ENCODE measurements at regions not wholly inside any gene's neighbourhood (a gene's known extent, or its start where the extent isn't known, plus 50 kb on each side); places are given as distances from the start of the nearest gene placed in this dataset.

GRCh38 chrX:42934020-42934726 is 156.2 kb upstream of the PPP1R2C start:
- TF ChIP-seq CTCF (conservative IDR thresholded peaks at IDR 0.05; ENCODE audit: low read length), result no peak
- no peak for TF ChIP-seq EZH2phosphoT487 (IDR thresholded peaks at IDR 0.05; ENCODE audit: borderline replicate concordance)
